ENCODE measurements at regions not wholly inside any gene's neighbourhood (a gene's known extent, or its start where the extent isn't known, plus 50 kb on each side); places are given as distances from the start of the nearest gene placed in this dataset.

DNA sequence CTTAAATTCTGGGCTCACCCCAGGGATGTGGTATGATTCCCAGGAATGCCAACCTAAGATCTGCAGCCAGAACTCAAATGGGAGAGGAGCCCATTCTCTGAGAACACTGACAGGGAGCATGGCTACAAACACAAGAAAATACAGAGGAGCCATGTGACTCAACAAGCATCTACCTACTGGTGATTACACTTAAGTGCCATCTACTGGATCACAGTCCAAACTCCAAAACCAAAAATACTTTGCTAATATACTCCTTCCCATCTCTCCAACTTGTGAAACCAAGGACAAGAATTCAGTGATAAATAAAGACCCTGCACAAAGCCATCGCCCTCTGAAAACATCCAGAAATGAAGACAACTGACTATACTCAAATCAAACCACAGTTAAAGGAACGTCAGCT is 116.9 kb downstream of the NR4A2 start:
- no peak for TF ChIP-seq CTCF (IDR thresholded peaks at IDR 0.05; ENCODE audit: insufficient read depth, low read depth, low read length)
- no peak for TF ChIP-seq EZH2 (IDR thresholded peaks at IDR 0.05; ENCODE audit: insufficient read depth, low read length)

All from astrocyte (in vitro differentiated cells and primary cell).